HG03066 (cell line): ENCODE measurements at regions not wholly inside any gene's neighbourhood (a gene's known extent, or its start where the extent isn't known, plus 50 kb on each side); places are given as distances from the start of the nearest gene placed in this dataset.
A peak's percentile ranks its signal among the peaks of the same experiment; 100 is the strongest.
"Not testable (repeated sequence)": the region's sequence is repeated elsewhere in the genome, so short reads cannot be mapped to it uniquely, and the experiment has no call there.

Source experiments
- ATAC-seq: cut with Tn5 transposase; IDR thresholded peaks from one replicate; pipeline ENCODE4 v1.9.1; 2021; ENCODE audit warnings: low read depth; ENCODE audit not compliant: unreplicated experiment

- ATAC-seq = no peak
These were observed 101.0 kb upstream of the ZNF236 start for GRCh38 chr18:76721207-76721996.

DNA sequence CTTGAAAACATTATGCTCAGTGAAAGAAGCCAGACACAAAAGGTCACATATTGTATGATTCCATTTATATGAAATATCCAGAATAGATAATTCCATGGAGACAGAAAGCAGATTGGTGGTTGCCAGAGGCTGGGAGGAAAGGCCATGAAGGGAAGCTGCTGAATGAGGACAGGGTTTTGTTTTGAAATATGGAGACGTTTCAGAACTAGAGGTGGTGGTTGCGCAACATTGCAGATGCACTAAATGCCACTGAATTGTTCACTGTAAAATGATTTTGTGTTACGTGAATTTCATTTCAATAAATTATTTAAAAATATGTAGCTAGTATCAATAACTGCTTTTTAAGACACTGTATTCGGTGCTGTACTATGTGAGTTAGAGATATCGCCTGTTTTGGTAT, 101.7 kb upstream of the ZNF236 start:
- ATAC-seq = no peak

DNA sequence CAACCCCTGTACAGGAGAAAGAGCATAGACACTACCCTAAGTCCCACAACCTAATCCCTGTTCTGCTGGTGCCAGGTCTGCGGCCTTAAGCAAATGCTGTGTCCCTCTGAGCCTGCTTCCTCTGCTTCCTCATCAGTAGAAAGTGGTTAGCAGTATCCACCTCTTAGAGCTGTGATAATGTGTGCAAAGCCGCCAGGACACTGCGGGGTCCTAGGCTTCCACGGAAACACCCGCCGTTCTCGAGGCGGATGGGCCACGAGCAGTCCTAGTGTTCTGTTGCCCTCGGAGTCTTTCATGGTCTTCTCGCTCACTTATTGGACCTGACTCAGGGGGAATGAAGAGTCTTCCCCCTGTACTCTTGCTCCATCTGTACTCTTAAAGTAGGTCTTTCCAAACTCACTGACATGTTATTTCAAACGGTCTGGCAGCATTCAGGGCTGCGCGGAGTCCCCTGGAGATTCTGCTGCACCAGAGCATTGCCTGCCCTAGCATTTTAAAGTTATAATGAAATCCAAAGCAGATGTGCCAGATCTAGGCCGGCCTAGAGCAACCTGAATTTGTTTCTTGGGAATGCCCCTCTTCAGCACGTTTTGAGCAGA, 107.2 kb upstream of the ZNF236 start:
- ATAC-seq = no peak

DNA sequence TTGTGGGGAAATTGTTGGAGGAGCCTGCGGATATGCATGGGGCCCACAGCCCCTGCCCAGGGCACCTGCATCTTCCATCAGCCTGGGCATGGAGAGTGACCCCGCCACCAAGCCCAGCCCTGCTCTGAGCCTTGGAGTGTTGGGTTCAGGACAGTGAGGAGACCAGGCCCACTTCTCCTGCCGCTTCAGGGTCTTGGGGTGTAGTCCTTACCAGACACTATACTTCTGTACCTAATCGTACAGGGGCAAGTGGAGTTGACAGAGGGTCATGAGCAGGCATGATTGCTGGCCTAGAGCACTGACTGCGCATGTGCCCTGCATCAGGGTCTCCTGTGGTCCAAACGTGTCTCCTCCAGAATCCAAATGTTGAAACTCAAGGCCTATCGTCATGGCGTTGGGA, 108.9 kb upstream of the ZNF236 start:
- ATAC-seq = no peak

DNA sequence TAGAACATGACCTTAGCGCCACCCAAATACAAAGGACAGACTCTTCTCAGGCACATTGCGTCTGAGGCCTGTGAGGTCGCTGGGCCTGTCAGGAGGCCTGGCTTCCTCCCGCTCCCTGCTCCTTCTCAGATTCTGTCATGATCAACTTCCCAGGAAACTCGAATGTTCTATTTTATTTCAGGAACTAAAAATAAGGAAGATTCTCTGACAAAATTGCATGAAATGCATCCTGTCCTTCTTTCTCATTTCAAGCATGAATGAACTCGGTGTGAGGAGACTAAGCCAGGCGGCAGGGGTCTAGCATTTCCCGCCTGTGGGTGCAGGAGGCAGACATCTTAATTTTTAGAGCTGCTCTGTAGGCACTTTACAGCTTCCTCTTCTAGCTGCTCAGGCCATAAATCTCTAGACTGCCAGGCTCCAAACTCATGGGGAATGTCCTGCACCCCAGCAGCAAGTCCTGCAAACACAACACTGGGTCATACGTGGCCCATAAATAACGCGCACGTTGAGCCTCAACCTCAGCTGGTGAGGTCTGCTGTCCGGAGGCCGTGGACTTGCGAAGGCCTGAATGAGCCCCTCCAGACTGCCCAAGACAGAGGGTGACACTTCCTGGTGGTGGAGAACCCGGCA, 109.7 kb upstream of the ZNF236 start:
- ATAC-seq = no peak

DNA sequence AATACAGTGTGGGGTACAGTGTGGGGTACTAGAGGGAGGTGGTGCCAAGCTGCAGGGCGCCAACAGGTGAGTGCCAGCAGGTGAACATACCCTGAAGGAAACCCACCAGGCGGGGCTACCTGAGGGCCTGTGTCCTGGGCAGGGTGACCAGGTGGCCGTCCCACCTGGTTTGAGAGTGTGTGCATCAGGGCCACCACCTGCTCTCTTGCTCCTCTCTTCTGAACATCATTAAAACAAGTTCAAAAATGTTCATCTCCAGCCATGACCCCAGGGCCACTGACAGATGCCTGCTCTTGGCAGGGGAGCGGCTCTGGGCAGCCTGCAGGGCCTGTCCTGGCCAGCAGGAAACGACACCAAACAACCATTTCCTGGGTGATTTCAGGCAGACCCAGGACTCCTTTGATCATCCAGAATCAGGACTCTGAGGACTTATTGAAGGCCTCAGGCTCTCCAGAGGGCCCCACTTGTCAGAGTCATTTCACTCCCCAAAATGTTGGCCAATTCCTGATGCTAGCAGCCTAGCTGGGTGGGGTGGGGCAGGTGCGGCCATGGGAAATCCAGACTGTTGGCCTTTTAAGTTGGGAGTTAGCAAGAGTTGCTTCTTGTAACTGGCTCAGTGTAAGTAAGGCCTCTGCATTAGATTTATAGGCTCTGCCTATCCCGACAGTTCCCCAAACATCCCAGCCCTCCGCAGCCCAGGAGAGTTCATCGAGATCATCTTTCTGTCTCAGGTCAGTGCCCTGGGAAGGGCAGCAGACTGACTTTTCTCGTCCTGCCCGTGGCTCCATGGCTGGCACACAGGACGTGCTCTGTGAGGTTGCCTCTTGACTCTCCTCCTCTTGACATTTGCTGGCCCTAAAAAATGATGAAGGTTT, 111.5 kb upstream of the ZNF236 start:
- no peak for ATAC-seq

GRCh38 chr18:76709659-76710645, 112.4 kb upstream of the ZNF236 start:
- ATAC-seq = peak; percentile 63

DNA sequence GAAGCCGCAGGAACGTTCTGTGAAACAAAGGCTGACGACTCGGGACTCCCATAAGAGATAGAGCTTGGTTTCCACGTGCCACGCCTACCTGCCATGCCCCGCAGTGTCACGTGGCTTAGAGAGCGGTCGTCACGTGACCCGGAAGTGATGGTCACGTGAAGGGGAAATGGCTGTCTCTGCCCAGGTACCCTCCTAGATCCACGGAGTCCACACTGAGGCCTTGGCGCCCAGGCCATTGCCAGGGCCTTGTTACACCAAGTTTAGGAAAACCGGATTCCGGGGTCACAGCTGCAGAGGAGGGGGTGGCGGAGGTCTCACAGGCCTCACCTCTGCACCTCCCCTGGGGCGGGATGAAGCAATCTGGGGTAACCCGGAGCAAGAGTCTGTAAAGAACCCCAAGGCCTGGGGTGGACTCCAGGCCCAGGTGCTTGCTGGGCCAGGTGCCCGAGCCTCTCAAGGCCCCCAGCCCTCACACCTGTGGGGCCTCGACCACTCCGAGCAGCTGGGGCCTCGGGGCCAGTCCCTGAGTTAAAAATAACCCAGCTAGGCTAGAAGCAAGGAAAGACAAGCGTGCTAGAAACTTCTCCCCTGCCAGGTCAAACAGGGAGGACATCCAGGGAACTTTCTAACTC, 113.5 kb upstream of the ZNF236 start:
- no peak for ATAC-seq

DNA sequence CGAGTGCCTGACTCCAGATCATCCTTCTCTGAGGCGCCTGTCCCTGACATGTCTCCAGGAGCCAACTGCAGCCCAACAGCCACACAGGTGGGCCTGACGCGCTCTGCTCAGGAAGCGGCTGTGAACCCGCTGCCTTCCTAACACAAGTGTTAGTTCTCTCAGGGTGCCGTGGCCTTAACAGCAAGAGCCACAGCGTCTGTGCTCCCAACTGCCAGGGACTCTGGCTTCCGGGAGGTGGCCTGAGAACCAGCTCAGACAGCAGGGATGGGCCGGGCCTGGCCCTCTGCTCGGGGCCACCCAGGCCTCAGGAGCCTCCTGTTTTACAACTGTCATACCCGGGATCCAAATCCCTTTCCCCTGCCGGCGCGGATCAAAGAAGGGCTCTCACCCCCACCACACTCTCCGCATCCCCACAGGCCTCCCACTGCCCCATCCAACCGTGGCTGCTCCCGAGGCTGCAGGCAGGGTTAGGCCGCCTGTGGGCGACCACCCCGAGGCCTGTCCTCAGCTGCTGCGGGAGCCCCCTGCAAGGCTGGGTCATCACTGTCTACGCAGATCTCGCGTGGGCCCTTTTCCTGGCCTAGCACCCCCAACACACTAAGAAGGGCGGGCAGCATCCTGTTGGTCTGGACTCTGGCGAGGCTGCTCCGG, 114.2 kb upstream of the ZNF236 start:
- no peak for ATAC-seq

DNA sequence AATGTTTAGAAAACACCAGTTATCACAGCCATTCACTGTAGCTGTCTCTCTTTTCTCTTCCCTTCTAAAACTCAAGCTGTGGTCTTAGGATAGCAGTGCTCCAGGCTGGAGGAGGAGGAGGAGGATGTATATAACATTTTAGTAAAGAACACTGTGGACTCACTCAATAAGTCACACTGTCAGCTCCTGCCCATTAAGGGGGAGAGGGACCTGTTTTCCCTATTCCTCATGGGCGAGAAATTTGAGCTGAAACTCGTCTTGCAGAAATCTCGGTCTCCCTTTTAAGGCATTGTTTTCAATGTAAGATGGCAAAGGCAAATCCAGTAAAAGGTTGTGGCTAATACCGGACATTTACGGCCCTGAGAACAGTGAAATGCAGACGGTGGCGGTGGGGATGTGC, 114.8 kb upstream of the ZNF236 start:
- no peak for ATAC-seq

DNA sequence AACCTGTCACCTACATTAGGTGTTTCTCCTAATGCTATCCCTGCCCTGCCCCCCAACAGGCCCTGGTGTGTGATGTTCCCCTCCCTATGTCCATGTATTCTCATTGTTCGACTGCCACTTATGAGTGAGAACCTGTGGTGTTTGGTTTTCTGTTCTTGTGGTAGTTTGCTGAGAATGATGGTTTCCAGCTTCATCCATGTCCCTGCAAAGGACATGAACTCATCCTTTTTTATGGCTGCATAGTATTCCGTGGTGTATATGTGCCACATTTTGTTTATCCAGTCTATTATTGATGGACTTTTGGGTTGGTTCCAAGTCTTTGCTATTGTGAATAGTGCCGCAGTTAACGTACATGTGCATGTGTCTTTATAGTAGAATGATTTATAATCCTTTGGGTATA, 117.8 kb upstream of the ZNF236 start:
- ATAC-seq = not testable (repeated sequence)

DNA sequence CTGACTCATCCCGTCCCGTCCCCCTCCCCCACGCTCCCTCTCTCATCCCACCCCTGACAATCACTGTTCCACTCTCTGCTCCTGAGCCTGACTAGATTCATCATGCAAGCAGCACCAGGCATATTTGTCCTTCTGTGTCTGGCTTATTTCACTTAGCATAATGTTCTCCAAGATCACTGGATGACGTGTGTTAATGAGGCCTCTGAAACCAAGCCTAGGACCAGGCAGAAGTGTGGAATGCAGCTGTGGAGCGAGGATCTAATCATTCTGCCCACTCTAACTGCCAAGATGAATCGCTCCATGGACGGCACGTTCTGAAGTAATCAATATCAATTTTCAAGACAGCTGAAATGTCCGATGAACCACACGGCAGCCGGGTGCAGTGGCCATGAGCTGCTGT, 122.4 kb upstream of the ZNF236 start:
- ATAC-seq = no peak

GRCh38 chr18:76697441-76697901, 124.9 kb upstream of the ZNF236 start:
- no peak for ATAC-seq

DNA sequence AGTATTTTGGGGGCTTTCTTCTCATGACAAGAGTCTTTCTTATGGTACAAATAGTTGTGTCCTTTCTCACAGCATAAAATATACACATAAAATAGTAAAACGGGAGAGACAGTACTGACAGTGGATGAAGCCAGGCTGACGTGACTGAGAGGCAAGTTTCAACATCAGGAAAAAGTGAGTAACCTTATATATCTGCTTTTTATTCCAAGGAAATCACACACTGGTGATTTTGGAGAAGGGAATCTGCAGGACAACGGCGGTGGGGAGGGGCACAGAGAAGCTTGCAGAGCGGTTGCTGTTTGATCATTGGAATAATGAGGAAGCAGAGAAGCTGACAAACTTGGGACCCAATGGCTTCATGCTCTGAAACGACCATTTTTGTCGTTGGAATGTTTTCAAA, 130.6 kb upstream of the ZNF236 start:
- no peak for ATAC-seq

DNA sequence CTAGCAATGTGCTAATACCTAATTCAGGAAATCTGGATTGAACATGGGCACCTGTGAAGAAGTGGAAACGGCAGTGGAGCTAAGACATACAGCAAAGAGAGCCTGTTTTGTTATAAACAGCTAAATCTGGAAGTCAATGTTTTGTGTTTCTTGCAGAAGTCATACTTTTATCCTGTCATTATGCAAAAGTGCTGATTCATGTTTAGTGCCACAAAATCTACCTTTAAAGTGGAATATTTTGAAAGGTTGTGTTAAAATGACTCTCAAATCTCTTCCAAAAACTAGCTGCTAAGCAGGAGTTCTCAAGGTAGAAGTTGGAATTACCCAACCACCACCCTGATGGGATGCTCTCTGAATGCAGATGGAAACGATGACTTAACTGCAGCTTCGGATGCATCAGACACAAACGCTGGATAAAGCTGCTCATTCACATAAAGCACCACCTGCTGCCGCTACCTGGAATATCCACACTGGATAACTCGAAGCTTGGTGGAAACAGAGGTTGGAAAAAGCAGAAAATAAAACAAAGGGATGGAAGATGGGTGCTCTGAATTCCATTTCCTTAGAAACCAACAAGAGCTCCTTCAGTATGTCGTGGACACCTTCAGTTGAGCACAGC, 132.6 kb upstream of the ZNF236 start:
- no peak for ATAC-seq

DNA sequence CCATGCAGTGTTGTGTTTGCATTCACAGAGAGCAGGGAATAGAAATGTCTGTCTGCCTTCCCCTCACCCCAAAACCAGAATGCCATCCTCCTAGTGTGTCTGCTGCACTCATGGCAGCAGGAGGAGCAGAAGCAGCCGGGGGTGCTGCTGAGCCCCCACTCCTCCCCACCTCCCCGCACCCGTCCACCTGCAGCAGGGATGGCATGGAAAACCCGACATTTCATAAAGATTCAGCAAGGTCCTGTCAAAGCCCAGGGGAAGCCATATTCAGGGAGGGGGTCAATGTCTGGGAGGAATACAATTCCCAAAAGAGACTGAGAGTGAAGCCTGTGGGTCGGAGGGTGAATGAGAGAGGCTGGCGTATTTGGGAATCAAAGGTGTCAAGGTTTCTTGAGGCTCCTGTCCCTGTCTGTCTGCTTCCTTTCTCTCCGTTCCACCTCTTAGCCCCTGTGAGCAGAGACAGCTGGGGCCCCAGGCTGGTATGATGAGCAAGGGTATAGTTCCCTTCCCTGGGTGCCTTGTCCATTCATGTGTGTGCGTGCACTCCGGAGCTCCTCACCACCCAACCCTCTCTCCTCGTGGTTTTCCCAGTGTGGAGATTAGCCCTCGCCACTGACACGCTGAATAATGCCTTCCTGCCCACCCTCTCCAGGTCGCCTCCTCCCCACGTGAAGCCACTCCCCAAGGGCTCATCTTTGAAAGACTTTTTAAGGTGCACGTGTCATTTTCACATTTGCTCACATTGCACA, 133.5 kb upstream of the ZNF236 start:
- no peak for ATAC-seq

DNA sequence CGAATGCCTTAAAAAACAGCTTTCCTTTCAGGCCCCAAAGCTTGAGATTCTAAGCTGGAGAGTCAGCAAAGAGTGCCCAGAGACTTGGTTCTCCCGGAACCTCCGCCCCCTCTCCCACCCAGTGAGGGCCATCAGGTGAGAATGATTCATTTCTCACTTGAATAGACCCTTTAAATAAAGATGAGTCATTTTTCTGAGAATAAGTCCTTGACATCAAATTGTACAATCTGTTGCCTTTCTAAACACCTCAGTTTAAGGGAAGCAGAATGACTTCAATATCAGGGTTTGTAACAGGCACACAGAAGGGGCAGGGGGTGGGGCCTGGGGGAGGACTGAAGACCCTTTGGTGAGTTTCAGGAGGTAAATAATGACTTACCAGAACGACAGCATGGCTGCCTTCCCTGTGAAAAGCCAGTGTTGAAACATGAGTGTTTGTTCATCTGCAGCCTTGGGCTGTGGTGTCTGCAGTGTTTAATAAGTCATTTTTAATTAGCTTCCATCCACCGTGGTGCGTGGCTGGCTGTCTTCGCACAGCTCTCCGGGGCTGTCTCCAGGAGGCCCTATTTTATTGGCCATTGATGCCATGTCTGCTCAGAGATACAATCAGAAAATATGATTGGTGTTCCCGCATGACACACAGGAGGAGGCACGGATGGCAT, 134.9 kb upstream of the ZNF236 start:
- no peak for ATAC-seq
